ENCODE measurements at regions not wholly inside any gene's neighbourhood (a gene's known extent, or its start where the extent isn't known, plus 50 kb on each side); places are given as distances from the start of the nearest gene placed in this dataset.

DNA sequence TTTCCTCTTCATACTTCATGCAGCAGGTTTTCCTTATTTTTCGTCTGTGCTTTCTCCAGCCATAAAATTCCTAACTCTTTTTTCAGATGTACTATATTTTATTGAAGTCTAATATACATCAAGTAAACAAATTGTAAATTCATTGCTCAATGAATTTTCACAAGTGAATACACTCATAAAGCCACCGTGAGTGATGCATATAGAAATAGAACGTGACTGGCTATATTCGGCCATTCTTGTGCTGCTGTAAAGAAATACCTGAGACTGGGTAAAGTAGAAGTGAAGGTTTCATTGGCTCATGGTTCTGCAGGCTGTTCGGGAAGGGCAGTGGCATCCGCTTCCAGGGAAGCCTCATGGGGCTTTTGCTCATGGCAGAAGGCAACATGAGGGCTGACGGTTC is 868.4 kb upstream of the EEF2KMT start:
- Mint-ChIP-seq H3K4me1 (ENCODE audit: low read depth) (no peaks in the 10 kb centered on the region), H3K36me3 (ENCODE audit: low read depth) (no peaks in the 10 kb centered on the region), H3K27me3 (no peaks in the 10 kb centered on the region), H3K9me3 (peaks cover 18% of the 10 kb centered on the region), H3K27ac (no peak overlapping the region), H3K4me3 (no peak overlapping the region)
- CTCF ChIA-PET: no interaction called here
- intact Hi-C loops (cut with micrococcal nuclease): no loop called here
- TF ChIP-seq, protein P1, sequence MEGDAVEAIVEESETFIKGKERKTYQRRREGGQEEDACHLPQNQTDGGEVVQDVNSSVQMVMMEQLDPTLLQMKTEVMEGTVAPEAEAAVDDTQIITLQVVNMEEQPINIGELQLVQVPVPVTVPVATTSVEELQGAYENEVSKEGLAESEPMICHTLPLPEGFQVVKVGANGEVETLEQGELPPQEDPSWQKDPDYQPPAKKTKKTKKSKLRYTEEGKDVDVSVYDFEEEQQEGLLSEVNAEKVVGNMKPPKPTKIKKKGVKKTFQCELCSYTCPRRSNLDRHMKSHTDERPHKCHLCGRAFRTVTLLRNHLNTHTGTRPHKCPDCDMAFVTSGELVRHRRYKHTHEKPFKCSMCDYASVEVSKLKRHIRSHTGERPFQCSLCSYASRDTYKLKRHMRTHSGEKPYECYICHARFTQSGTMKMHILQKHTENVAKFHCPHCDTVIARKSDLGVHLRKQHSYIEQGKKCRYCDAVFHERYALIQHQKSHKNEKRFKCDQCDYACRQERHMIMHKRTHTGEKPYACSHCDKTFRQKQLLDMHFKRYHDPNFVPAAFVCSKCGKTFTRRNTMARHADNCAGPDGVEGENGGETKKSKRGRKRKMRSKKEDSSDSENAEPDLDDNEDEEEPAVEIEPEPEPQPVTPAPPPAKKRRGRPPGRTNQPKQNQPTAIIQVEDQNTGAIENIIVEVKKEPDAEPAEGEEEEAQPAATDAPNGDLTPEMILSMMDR (IDR thresholded peaks at IDR 0.05): no peak
- ATAC-seq (no peak), DNase-seq (no peak)
- POLR2A ChIA-PET: no interaction called here

DNA sequence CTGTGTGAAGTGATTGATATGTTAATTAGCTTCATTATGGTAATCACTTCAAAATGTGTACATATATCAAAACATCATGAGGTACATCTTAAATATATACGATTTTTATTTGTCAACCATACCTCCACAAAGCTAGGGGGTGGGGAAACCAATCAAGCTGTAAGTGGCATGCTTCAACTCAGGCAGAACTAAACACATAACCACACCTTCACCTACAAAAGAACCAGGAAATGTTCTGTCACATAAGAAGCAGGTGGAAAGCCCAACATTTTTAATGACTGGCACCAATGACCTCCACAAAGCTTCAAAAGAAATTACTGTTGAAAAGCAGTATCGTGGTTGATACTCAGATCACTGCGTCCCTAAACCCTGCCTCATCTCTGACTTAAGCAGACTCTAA is 867.7 kb upstream of the EEF2KMT start:
- TF ChIP-seq, protein P1 (IDR thresholded peaks at IDR 0.05): no peak
- no peak for DNase-seq
- intact Hi-C loops (cut with micrococcal nuclease): no loop called here

GRCh38 chr16:5951486-5951885 is 853.9 kb upstream of the EEF2KMT start:
- ATAC-seq: no peak
- Mint-ChIP-seq H3K4me3 (no peak overlapping the region), H3K27me3 (no peaks in the 10 kb centered on the region), H3K4me1 (ENCODE audit: low read depth) (no peaks in the 10 kb centered on the region), H3K9me3 (peaks cover 6% of the 10 kb centered on the region), H3K27ac (no peak overlapping the region), H3K36me3 (ENCODE audit: low read depth) (no peaks in the 10 kb centered on the region)
- ChIA-PET POLR2A (no interaction called here), CTCF (no interaction called here)
- no peak for DNase-seq
- intact Hi-C loops (cut with micrococcal nuclease): no loop called here
- TF ChIP-seq, protein P1 (IDR thresholded peaks at IDR 0.05): no peak

More for the DNA sequence above, 867.7 kb upstream of the EEF2KMT start:
- Mint-ChIP-seq H3K9me3 (peaks cover 16% of the 10 kb centered on the region), H3K36me3 (ENCODE audit: low read depth) (no peaks in the 10 kb centered on the region), H3K27ac (no peak overlapping the region), H3K4me1 (ENCODE audit: low read depth) (no peaks in the 10 kb centered on the region), H3K4me3 (no peak overlapping the region), H3K27me3 (no peaks in the 10 kb centered on the region)
- ATAC-seq: no peak
- POLR2A ChIA-PET: no interaction called here
- CTCF ChIA-PET: no interaction called here

GRCh38 chr16:5944971-5945370 is 847.4 kb upstream of the EEF2KMT start:
- Mint-ChIP-seq H3K27ac (no peak overlapping the region), H3K27me3 (no peaks in the 10 kb centered on the region), H3K4me1 (ENCODE audit: low read depth) (no peaks in the 10 kb centered on the region), H3K36me3 (ENCODE audit: low read depth) (no peaks in the 10 kb centered on the region), H3K9me3 (peaks cover 16% of the 10 kb centered on the region), H3K4me3 (no peak overlapping the region)
- DNase-seq (no peak), ATAC-seq (no peak)
- ChIA-PET CTCF (no interaction called here), POLR2A (no interaction called here)
- intact Hi-C loops (cut with micrococcal nuclease): no loop called here
- TF ChIP-seq, protein P1 (IDR thresholded peaks at IDR 0.05): no peak

GRCh38 chr16:5938607-5939006 is 841.0 kb upstream of the EEF2KMT start:
- no peak overlapping the region for H3K4me3 Mint-ChIP-seq
- no peaks in the 10 kb centered on the region for H3K36me3 Mint-ChIP-seq (ENCODE audit: low read depth)
- no peaks in the 10 kb centered on the region for H3K27me3 Mint-ChIP-seq
- H3K4me1 Mint-ChIP-seq (ENCODE audit: low read depth): no peaks in the 10 kb centered on the region
- DNase-seq (no peak), ATAC-seq (no peak)
- ChIA-PET POLR2A (no interaction called here), CTCF (interaction anchor here (1.2 kb wide), 1 partner anchor 12 kb away, joined by 3 read pairs; no protein-coding TSS in a partner anchor)
- H3K27ac Mint-ChIP-seq: no peak overlapping the region
- TF ChIP-seq, protein P1 (IDR thresholded peaks at IDR 0.05): no peak
- intact Hi-C loops (cut with micrococcal nuclease): no loop called here
- H3K9me3 Mint-ChIP-seq: peaks cover 17% of the 10 kb centered on the region

All from activated CD8-positive, alpha-beta T cell treated with anti-CD3 and anti-CD28 coated beads for 36 hours (primary cell).